Trophoblast cell (in vitro differentiated cells and primary cell): ENCODE measurements at regions not wholly inside any gene's neighbourhood (a gene's known extent, or its start where the extent isn't known, plus 50 kb on each side); places are given as distances from the start of the nearest gene placed in this dataset.

Source experiments
- DNase-seq, 2 donors: peaks; one replicate each; pipeline ENCODE4 v3.0.0-alpha.2; 2016
- H2AFZ ChIP-seq: 2 replicates; pipeline ENCODE4 v1.6.1; 2013; ENCODE audit warnings: low read length, moderate library complexity, mild to moderate bottlenecking; ENCODE audit not compliant: insufficient read depth, poor library complexity
- H2AK5ac ChIP-seq: 2 replicates; pipeline ENCODE4 v1.6.1; 2013; ENCODE audit warnings: mild to moderate bottlenecking, low read length
- H2BK120ac ChIP-seq: 2 replicates; pipeline ENCODE4 v1.6.1; 2013; ENCODE audit warnings: low read length, mild to moderate bottlenecking, moderate library complexity; ENCODE audit not compliant: insufficient read depth, poor library complexity
- H2BK12ac ChIP-seq: 2 replicates; pipeline ENCODE4 v1.6.1; 2013; ENCODE audit warnings: mild to moderate bottlenecking, low read length, moderate library complexity
- H2BK5ac ChIP-seq: 2 replicates; pipeline ENCODE4 v1.6.1; 2013; ENCODE audit warnings: low read length, low read depth, moderate library complexity, mild to moderate bottlenecking; ENCODE audit not compliant: poor library complexity
- H3K14ac ChIP-seq: 2 replicates; pipeline ENCODE4 v1.6.1; 2013; ENCODE audit warnings: mild to moderate bottlenecking, low read length
- H3K18ac ChIP-seq: 2 replicates; pipeline ENCODE4 v1.6.1; 2013; ENCODE audit warnings: mild to moderate bottlenecking, low read length
- H3K23ac ChIP-seq: 2 replicates; pipeline ENCODE4 v1.6.1; 2013; ENCODE audit warnings: low read length
- H3K27ac ChIP-seq: 2 replicates; pipeline ENCODE4 v1.5.1; 2013; ENCODE audit warnings: low read depth, mild to moderate bottlenecking, inconsistent platforms, low read length, moderate library complexity
- H3K27me3 ChIP-seq: 2 replicates; pipeline ENCODE4 v1.6.1; 2013; ENCODE audit warnings: inconsistent platforms, mild to moderate bottlenecking, low read length, moderate library complexity; ENCODE audit not compliant: insufficient read depth
- H3K36me3 ChIP-seq, 2 experiments: 1 replicate in 1 of 2; 2 replicates in 1 of 2; pipeline ENCODE4 v1.6.1; 2013; ENCODE audit warnings: low read length in 2 of 2, mild to moderate bottlenecking in 2 of 2, moderate library complexity in 1 of 2; ENCODE audit not compliant: insufficient read depth in 2 of 2, control insufficient read depth in 1 of 2
- H3K4ac ChIP-seq: 2 replicates; pipeline ENCODE4 v1.6.1; 2013; ENCODE audit warnings: low read depth, mild to moderate bottlenecking, low read length, moderate library complexity
- H3K4me1 ChIP-seq, 2 experiments: 1 replicate in 1 of 2; 2 replicates in 1 of 2; pipeline ENCODE4 v1.6.1; 2013; ENCODE audit warnings: low read length in 2 of 2, mild to moderate bottlenecking in 2 of 2, moderate library complexity in 1 of 2; ENCODE audit not compliant: insufficient read depth in 2 of 2, control insufficient read depth in 1 of 2
- H3K4me2 ChIP-seq: 2 replicates; pipeline ENCODE4 v1.6.1; 2013; ENCODE audit warnings: inconsistent platforms, mild to moderate bottlenecking, low read length, moderate library complexity
- H3K4me3 ChIP-seq: 2 replicates; pipeline ENCODE4 v1.5.1; 2013; ENCODE audit warnings: mild to moderate bottlenecking, low read depth, low read length, inconsistent platforms
- H3K79me1 ChIP-seq: one replicate; pipeline ENCODE4 v1.6.1; 2013; ENCODE audit warnings: low read length
- H3K79me2 ChIP-seq: 2 replicates; pipeline ENCODE4 v1.6.1; 2013; ENCODE audit warnings: low read length, mild to moderate bottlenecking; ENCODE audit not compliant: control insufficient read depth, insufficient read depth, poor library complexity
- H3K9ac ChIP-seq: 2 replicates; pipeline ENCODE4 v1.6.1; 2013; ENCODE audit warnings: mild to moderate bottlenecking, low read length
- H3K9me3 ChIP-seq: 2 replicates; pipeline ENCODE4 v1.6.1; 2013; ENCODE audit warnings: low read depth, mild to moderate bottlenecking, control low read depth, inconsistent platforms, low read length; ENCODE audit not compliant: insufficient read depth
- H4K12ac ChIP-seq: 2 replicates; pipeline ENCODE4 v1.6.1; 2013; ENCODE audit warnings: low read depth, mild to moderate bottlenecking, low read length, moderate library complexity
- H4K8ac ChIP-seq: 2 replicates; pipeline ENCODE4 v1.6.1; 2013; ENCODE audit warnings: low read depth, mild to moderate bottlenecking, low read length, moderate library complexity
- H4K91ac ChIP-seq: one replicate; pipeline ENCODE4 v1.6.1; 2013; ENCODE audit warnings: low read depth, mild to moderate bottlenecking, low read length, moderate library complexity
- WGBS: extraction: QIAGEN DNeasy Blood & Tissue Kit; methylation state at CpG from one replicate; pipeline ENCODE4 v1.1.7; 2013; ENCODE audit warnings: missing lambda C conversion rate; ENCODE audit not compliant: insufficient read length, insufficient coverage; ENCODE audit errors: extremely low coverage; 5-methylcytosine and 5-hydroxymethylcytosine counted together

GRCh38 chr20:63082939-63083735, 76.4 kb upstream of the BHLHE23 start:
- no CpG with 5 or more reads among the region's 23 CpGs for WGBS
- H3K9ac ChIP-seq, result no peak overlapping the region
- H3K27ac ChIP-seq, result no peak overlapping the region

GRCh38 chr20:63082308-63082938, 75.7 kb upstream of the BHLHE23 start:
- no CpG with 5 or more reads among the region's 15 CpGs for WGBS

More at GRCh38 chr20:63082939-63083735, 76.4 kb upstream of the BHLHE23 start:
- H2BK5ac ChIP-seq, result no peak overlapping the region
- no peak overlapping the region for H3K4me3 ChIP-seq
- DNase-seq, result no peak
- H4K8ac ChIP-seq, result no peak overlapping the region
- H3K4me1 ChIP-seq, result no peaks in the 10 kb centered on the region
- H3K79me2 ChIP-seq, result no peaks in the 10 kb centered on the region
- no peak overlapping the region for H3K4ac ChIP-seq
- H3K79me1 ChIP-seq, result no peaks in the 10 kb centered on the region
- H3K14ac ChIP-seq, result no peak overlapping the region
- no peak overlapping the region for H2AFZ ChIP-seq
- no peaks in the 10 kb centered on the region for H3K27me3 ChIP-seq
- no peak overlapping the region for H2AK5ac ChIP-seq
- no peak overlapping the region for H3K23ac ChIP-seq
- no peak overlapping the region for H2BK12ac ChIP-seq
- H3K4me2 ChIP-seq, result no peak overlapping the region
- H4K12ac ChIP-seq, result no peak overlapping the region
- no peak overlapping the region for H4K91ac ChIP-seq
- no peak overlapping the region for H2BK120ac ChIP-seq
- no peaks in the 10 kb centered on the region for H3K36me3 ChIP-seq
- peaks cover 8% of the 10 kb centered on the region for H3K9me3 ChIP-seq
- no peak overlapping the region for H3K18ac ChIP-seq

GRCh38 chr20:63081831-63082230, 75.1 kb upstream of the BHLHE23 start:
- H3K27ac ChIP-seq, result no peak overlapping the region
- no peaks in the 10 kb centered on the region for H3K36me3 ChIP-seq
- H3K18ac ChIP-seq, result no peak overlapping the region
- H3K23ac ChIP-seq, result no peak overlapping the region
- no peak overlapping the region for H2AFZ ChIP-seq
- no peak overlapping the region for H2BK5ac ChIP-seq
- no CpG with 5 or more reads among the region's 10 CpGs for WGBS
- peaks cover 8% of the 10 kb centered on the region for H3K9me3 ChIP-seq
- H2BK12ac ChIP-seq, result no peak overlapping the region
- H3K4ac ChIP-seq, result no peak overlapping the region
- no peak overlapping the region for H2AK5ac ChIP-seq
- no peaks in the 10 kb centered on the region for H3K4me1 ChIP-seq
- H3K4me2 ChIP-seq, result no peak overlapping the region
- no peak overlapping the region for H4K91ac ChIP-seq
- H3K14ac ChIP-seq, result no peak overlapping the region
- H2BK120ac ChIP-seq, result no peak overlapping the region
- no peak overlapping the region for H3K4me3 ChIP-seq
- H3K9ac ChIP-seq, result no peak overlapping the region
- H3K27me3 ChIP-seq, result no peaks in the 10 kb centered on the region
- no peak for DNase-seq
- no peaks in the 10 kb centered on the region for H3K79me2 ChIP-seq
- H4K8ac ChIP-seq, result no peak overlapping the region
- H4K12ac ChIP-seq, result no peak overlapping the region
- no peaks in the 10 kb centered on the region for H3K79me1 ChIP-seq

More at GRCh38 chr20:63082308-63082938, 75.7 kb upstream of the BHLHE23 start:
- Histone ChIP-seq H4K8ac (no peak overlapping the region), H3K4me1 (no peaks in the 10 kb centered on the region), H4K91ac (no peak overlapping the region), H3K9me3 (peaks cover 8% of the 10 kb centered on the region), H4K12ac (no peak overlapping the region), H3K14ac (no peak overlapping the region), H3K4me3 (no peak overlapping the region), H3K79me1 (no peaks in the 10 kb centered on the region), H3K27me3 (no peaks in the 10 kb centered on the region), H2BK120ac (no peak overlapping the region), H3K36me3 (no peaks in the 10 kb centered on the region), H3K9ac (no peak overlapping the region), H2BK5ac (no peak overlapping the region), H3K4me2 (no peak overlapping the region), H3K4ac (no peak overlapping the region), H3K27ac (no peak overlapping the region), H3K23ac (no peak overlapping the region), H3K18ac (no peak overlapping the region), H2BK12ac (no peak overlapping the region), H3K79me2 (no peaks in the 10 kb centered on the region), H2AK5ac (no peak overlapping the region), H2AFZ (no peak overlapping the region)
- peak; percentile 10 to 66 for DNase-seq

- Histone ChIP-seq H3K4me3 (no peak overlapping the region), H3K23ac (no peak overlapping the region), H3K14ac (no peak overlapping the region), H2AK5ac (no peak overlapping the region), H2BK12ac (no peak overlapping the region), H3K4me2 (no peak overlapping the region), H3K27ac (no peak overlapping the region), H3K9me3 (peaks cover 8% of the 10 kb centered on the region), H3K18ac (no peak overlapping the region), H3K79me1 (no peaks in the 10 kb centered on the region), H3K27me3 (no peaks in the 10 kb centered on the region), H3K4ac (no peak overlapping the region), H4K91ac (no peak overlapping the region), H2AFZ (no peak overlapping the region), H3K9ac (no peak overlapping the region), H2BK120ac (no peak overlapping the region), H4K12ac (no peak overlapping the region), H3K36me3 (no peaks in the 10 kb centered on the region), H3K4me1 (no peaks in the 10 kb centered on the region), H4K8ac (no peak overlapping the region), H3K79me2 (no peaks in the 10 kb centered on the region), H2BK5ac (no peak overlapping the region)
- WGBS, result no CpG with 5 or more reads among the region's 5 CpGs
- no peak for DNase-seq
Measured at GRCh38 chr20:63081351-63081750, 74.6 kb upstream of the BHLHE23 start.
